ENCODE measurements at regions not wholly inside any gene's neighbourhood (a gene's known extent, or its start where the extent isn't known, plus 50 kb on each side); places are given as distances from the start of the nearest gene placed in this dataset.

- H3K4me3 Mint-ChIP-seq (ENCODE audit: unreplicated experiment): no peak overlapping the region
- Histone ChIP-seq H3K9me3 (ENCODE audit: insufficient read depth, low read depth, low read length) (no peaks in the 10 kb centered on the region), H4K20me1 (ENCODE audit: insufficient read depth, low read length) (no peaks in the 10 kb centered on the region), H3K4me3 (ENCODE audit: insufficient read depth, low read depth, low read length) (no peak overlapping the region), H3K36me3 (ENCODE audit: insufficient read depth, low read length) (no peaks in the 10 kb centered on the region), H3K27ac (ENCODE audit: low read depth, low read length) (no peak overlapping the region), H3K4me2 (ENCODE audit: low read length) (no peak overlapping the region), H3K27me3 (ENCODE audit: insufficient read depth, low read length) (no peaks in the 10 kb centered on the region), H3K9ac (ENCODE audit: low read length) (no peak overlapping the region), H3K4me1 (ENCODE audit: insufficient read depth, low read length) (peaks cover 3% of the 10 kb centered on the region), H3K79me2 (ENCODE audit: insufficient read depth, low read length) (no peaks in the 10 kb centered on the region), H2AFZ (ENCODE audit: low read depth, low read length) (no peak overlapping the region)
- no peak for TF ChIP-seq EZH2 (IDR thresholded peaks at IDR 0.05; ENCODE audit: insufficient read depth, low read length)
- no peak for TF ChIP-seq CTCF (IDR thresholded peaks at IDR 0.05; ENCODE audit: insufficient read depth, low read depth, low read length)
- no peak for DNase-seq (ENCODE audit: low read depth)
- no peaks in the 10 kb centered on the region for H3K36me3 Mint-ChIP-seq (ENCODE audit: low read depth, unreplicated experiment)
- FAIRE-seq: no peak
- peaks cover 3% of the 10 kb centered on the region for H3K27me3 Mint-ChIP-seq (ENCODE audit: low read depth, unreplicated experiment)
- no peak overlapping the region for H3K27ac Mint-ChIP-seq (ENCODE audit: unreplicated experiment)
- no peaks in the 10 kb centered on the region for H3K9me3 Mint-ChIP-seq (ENCODE audit: unreplicated experiment)
- no peaks in the 10 kb centered on the region for H3K4me1 Mint-ChIP-seq (ENCODE audit: low read depth, unreplicated experiment)
Observed at GRCh38 chr14:71314717-71315116, 407.5 kb downstream of the PCNX1 start.

DNA sequence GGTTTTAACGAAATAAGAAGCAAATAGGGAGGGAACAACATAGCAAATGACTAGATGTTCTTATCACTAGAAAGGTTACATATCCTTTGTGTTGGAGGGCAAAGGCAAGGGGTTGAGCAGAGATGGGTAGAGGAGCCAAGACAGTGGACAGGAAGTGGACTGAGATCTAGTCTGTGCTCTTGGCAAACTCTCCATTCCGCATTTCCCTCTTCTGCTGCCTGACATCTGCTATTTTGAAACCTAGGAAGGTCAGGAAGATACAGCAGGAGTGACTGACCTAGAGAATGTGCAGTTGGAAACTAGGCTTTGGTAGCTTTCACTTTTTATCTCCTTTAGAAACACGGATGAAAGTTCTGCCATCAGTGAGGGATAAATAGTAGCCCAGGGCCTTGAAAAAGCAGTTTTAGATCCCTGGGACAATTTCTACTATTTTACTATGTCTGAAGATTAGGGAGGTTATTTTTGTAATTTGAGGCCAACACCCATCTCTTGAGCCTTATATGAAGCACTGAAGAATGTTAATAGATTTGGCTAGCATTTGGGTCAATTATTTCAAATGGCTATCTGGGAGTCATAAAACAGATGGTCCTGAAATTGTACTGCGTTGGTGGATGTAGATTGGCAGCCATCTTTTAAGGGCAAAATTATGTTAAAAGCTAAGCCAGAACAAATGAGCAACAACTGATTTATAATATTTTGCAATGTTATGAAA is 410.3 kb downstream of the PCNX1 start:
- Histone ChIP-seq H4K20me1 (ENCODE audit: insufficient read depth, low read length) (peaks cover under 1% of the 10 kb centered on the region), H3K27ac (ENCODE audit: low read depth, low read length) (no peak overlapping the region), H3K9ac (ENCODE audit: low read length) (no peak overlapping the region), H3K4me1 (ENCODE audit: insufficient read depth, low read length) (peaks cover 5% of the 10 kb centered on the region), H3K79me2 (ENCODE audit: insufficient read depth, low read length) (peaks cover 14% of the 10 kb centered on the region), H3K27me3 (ENCODE audit: insufficient read depth, low read length) (no peaks in the 10 kb centered on the region), H3K4me3 (ENCODE audit: insufficient read depth, low read depth, low read length) (no peak overlapping the region), H2AFZ (ENCODE audit: low read depth, low read length) (no peak overlapping the region), H3K4me2 (ENCODE audit: low read length) (no peak overlapping the region), H3K9me3 (ENCODE audit: insufficient read depth, low read depth, low read length) (no peaks in the 10 kb centered on the region), H3K36me3 (ENCODE audit: insufficient read depth, low read length) (no peaks in the 10 kb centered on the region)
- TF ChIP-seq CTCF (IDR thresholded peaks at IDR 0.05; ENCODE audit: insufficient read depth, low read depth, low read length): no peak
- TF ChIP-seq EZH2 (IDR thresholded peaks at IDR 0.05; ENCODE audit: insufficient read depth, low read length): no peak
- Mint-ChIP-seq H3K27me3 (ENCODE audit: low read depth, unreplicated experiment) (peaks cover 3% of the 10 kb centered on the region), H3K36me3 (ENCODE audit: low read depth, unreplicated experiment) (no peaks in the 10 kb centered on the region), H3K9me3 (ENCODE audit: unreplicated experiment) (no peaks in the 10 kb centered on the region), H3K4me1 (ENCODE audit: low read depth, unreplicated experiment) (peaks cover 2% of the 10 kb centered on the region), H3K4me3 (ENCODE audit: unreplicated experiment) (no peak overlapping the region), H3K27ac (ENCODE audit: unreplicated experiment) (no peak overlapping the region)
- FAIRE-seq (no peak), DNase-seq (ENCODE audit: low read depth) (no peak)

GRCh38 chr14:71318097-71318459 is 410.8 kb downstream of the PCNX1 start:
- peaks cover 10% of the 10 kb centered on the region for H3K4me1 ChIP-seq (ENCODE audit: insufficient read depth, low read length)
- no peak for FAIRE-seq

More at GRCh38 chr14:71318097-71318459, 410.8 kb downstream of the PCNX1 start:
- H3K27me3 Mint-ChIP-seq (ENCODE audit: low read depth, unreplicated experiment): peaks cover 3% of the 10 kb centered on the region
- H3K4me3 Mint-ChIP-seq (ENCODE audit: unreplicated experiment): no peak overlapping the region
- DNase-seq (ENCODE audit: low read depth): no peak
- Histone ChIP-seq H2AFZ (ENCODE audit: low read depth, low read length) (no peak overlapping the region), H3K27ac (ENCODE audit: low read depth, low read length) (no peak overlapping the region), H3K36me3 (ENCODE audit: insufficient read depth, low read length) (no peaks in the 10 kb centered on the region), H3K9ac (ENCODE audit: low read length) (no peak overlapping the region), H3K4me3 (ENCODE audit: insufficient read depth, low read depth, low read length) (no peak overlapping the region), H4K20me1 (ENCODE audit: insufficient read depth, low read length) (peaks cover 6% of the 10 kb centered on the region), H3K9me3 (ENCODE audit: insufficient read depth, low read depth, low read length) (no peaks in the 10 kb centered on the region), H3K4me2 (ENCODE audit: low read length) (no peak overlapping the region), H3K27me3 (ENCODE audit: insufficient read depth, low read length) (no peaks in the 10 kb centered on the region), H3K79me2 (ENCODE audit: insufficient read depth, low read length) (peaks cover 20% of the 10 kb centered on the region)
- no peaks in the 10 kb centered on the region for H3K9me3 Mint-ChIP-seq (ENCODE audit: unreplicated experiment)
- H3K27ac Mint-ChIP-seq (ENCODE audit: unreplicated experiment): no peak overlapping the region
- no peak for TF ChIP-seq EZH2 (IDR thresholded peaks at IDR 0.05; ENCODE audit: insufficient read depth, low read length)
- no peak for TF ChIP-seq CTCF (IDR thresholded peaks at IDR 0.05; ENCODE audit: insufficient read depth, low read depth, low read length)
- peaks cover 4% of the 10 kb centered on the region for H3K4me1 Mint-ChIP-seq (ENCODE audit: low read depth, unreplicated experiment)
- no peaks in the 10 kb centered on the region for H3K36me3 Mint-ChIP-seq (ENCODE audit: low read depth, unreplicated experiment)
